Mucosa of gallbladder (tissue), 1 donor: ENCODE measurements at regions not wholly inside any gene's neighbourhood (a gene's known extent, or its start where the extent isn't known, plus 50 kb on each side); places are given as distances from the start of the nearest gene placed in this dataset.
"Not testable (repeated sequence)": the region's sequence is repeated elsewhere in the genome, so short reads cannot be mapped to it uniquely, and the experiment has no call there.

Experiments used
- DNase-seq: peaks from one replicate; pipeline ENCODE4 v3.0.0-alpha.2; 2020; ENCODE audit warnings: low spot score
- donor health status: DM: no; HTN: no; CAD: no.

GRCh38 chr6:122859676-122860075 lies 70.6 kb downstream of the SMPDL3A start:
- no peak for DNase-seq

GRCh38 chr6:122861594-122861993 lies 72.5 kb downstream of the SMPDL3A start:
- no peak for DNase-seq

GRCh38 chr6:122868137-122868536 lies 79.1 kb downstream of the SMPDL3A start:
- no peak for DNase-seq

- DNase-seq, result peak; percentile 17
Observed at GRCh38 chr6:122869437-122870024, 80.5 kb downstream of the SMPDL3A start.

GRCh38 chr6:122871079-122871478 lies 82.0 kb downstream of the SMPDL3A start:
- DNase-seq, result no peak

GRCh38 chr6:122872311-122872710 lies 83.3 kb downstream of the SMPDL3A start:
- DNase-seq, result no peak

- no peak for DNase-seq
Observed at GRCh38 chr6:122877302-122877701, 88.2 kb downstream of the SMPDL3A start.

GRCh38 chr6:122878796-122879195 lies 89.7 kb downstream of the SMPDL3A start:
- no peak for DNase-seq

GRCh38 chr6:122886481-122886880 lies 97.4 kb downstream of the SMPDL3A start:
- no peak for DNase-seq

GRCh38 chr6:122887941-122888340 lies 98.9 kb downstream of the SMPDL3A start:
- no peak for DNase-seq

GRCh38 chr6:122888680-122889079 lies 99.6 kb downstream of the SMPDL3A start:
- DNase-seq, result not testable (repeated sequence)

- DNase-seq, result no peak
Observed at GRCh38 chr6:122890250-122890649, 101.2 kb downstream of the SMPDL3A start.

- DNase-seq, result no peak
Observed at GRCh38 chr6:122894791-122895190, 101.2 kb upstream of the CLVS2 start.

GRCh38 chr6:122902326-122902725 lies 93.7 kb upstream of the CLVS2 start:
- DNase-seq, result no peak

GRCh38 chr6:122903266-122903915 lies 92.6 kb upstream of the CLVS2 start:
- no peak for DNase-seq

- no peak for DNase-seq
Observed at GRCh38 chr6:122904166-122904565, 91.9 kb upstream of the CLVS2 start.

- DNase-seq, result no peak
Observed at GRCh38 chr6:122913558-122913957, 82.5 kb upstream of the CLVS2 start.

- DNase-seq, result no peak
Observed at GRCh38 chr6:122918714-122919113, 77.3 kb upstream of the CLVS2 start.

GRCh38 chr6:122930252-122931180 lies 65.5 kb upstream of the CLVS2 start:
- DNase-seq, result no peak

- no peak for DNase-seq
Observed at GRCh38 chr6:122931916-122932315, 64.1 kb upstream of the CLVS2 start.

- DNase-seq, result not testable (repeated sequence)
Observed at GRCh38 chr6:122944936-122945335, 51.1 kb upstream of the CLVS2 start.
